ENCODE measurements at regions not wholly inside any gene's neighbourhood (a gene's known extent, or its start where the extent isn't known, plus 50 kb on each side); places are given as distances from the start of the nearest gene placed in this dataset.

- no peak for DNase-seq
Observed at GRCh38 chr3:110789315-110789714, 282.3 kb upstream of the NECTIN3 start.

GRCh38 chr3:110790631-110791030, 281.0 kb upstream of the NECTIN3 start:
- no peak for DNase-seq

GRCh38 chr3:110791995-110792686, 279.5 kb upstream of the NECTIN3 start:
- DNase-seq = no peak

- no peak for DNase-seq
Observed at GRCh38 chr3:110793611-110794010, 278.0 kb upstream of the NECTIN3 start.

- DNase-seq = no peak
Observed at GRCh38 chr3:110795163-110795562, 276.5 kb upstream of the NECTIN3 start.

- DNase-seq = no peak
Observed at GRCh38 chr3:110799271-110799670, 272.3 kb upstream of the NECTIN3 start.

DNA sequence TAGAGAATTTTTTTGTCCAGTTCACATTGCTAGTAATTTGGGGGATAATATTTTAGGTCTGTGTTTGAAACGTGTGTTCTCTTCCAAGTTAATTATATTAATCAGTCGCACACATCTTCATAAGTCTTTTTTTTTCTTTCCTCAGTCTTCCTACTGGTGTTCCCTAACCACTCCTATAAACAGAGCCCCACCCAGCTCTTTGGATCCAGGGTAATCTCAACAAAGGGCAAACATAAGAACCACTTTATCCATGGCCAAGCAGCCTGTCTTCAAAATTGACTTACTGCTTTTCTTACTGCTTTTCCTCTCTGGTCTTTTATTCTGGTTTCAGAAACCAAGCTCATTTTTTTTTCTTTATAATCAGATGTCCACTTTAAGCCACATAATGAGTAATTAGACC, 266.8 kb upstream of the NECTIN3 start:
- DNase-seq = no peak

- DNase-seq = no peak
Observed at GRCh38 chr3:110806924-110807323, 264.7 kb upstream of the NECTIN3 start.

DNA sequence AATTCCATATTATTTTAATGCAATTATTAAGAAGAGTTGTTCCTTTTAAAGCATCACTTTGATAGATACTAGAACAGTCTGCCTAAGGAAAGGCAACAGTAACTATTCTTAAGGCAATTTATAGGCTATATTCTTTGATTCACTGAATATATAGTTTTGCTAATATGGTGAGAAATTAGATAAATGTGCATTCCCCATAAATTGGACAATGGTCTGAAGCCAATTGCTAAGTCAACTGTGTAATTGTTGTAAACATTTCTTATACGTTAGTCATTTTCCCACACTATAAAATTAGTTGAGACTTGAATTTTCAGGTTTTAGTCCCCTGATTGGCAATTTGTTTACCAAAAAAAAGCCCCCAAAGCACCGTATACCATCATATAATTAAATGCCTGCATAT, 263.0 kb upstream of the NECTIN3 start:
- DNase-seq = no peak

- no peak for DNase-seq
Observed at GRCh38 chr3:110810356-110810755, 261.3 kb upstream of the NECTIN3 start.

GRCh38 chr3:110811050-110811449, 260.6 kb upstream of the NECTIN3 start:
- no peak for DNase-seq

DNA sequence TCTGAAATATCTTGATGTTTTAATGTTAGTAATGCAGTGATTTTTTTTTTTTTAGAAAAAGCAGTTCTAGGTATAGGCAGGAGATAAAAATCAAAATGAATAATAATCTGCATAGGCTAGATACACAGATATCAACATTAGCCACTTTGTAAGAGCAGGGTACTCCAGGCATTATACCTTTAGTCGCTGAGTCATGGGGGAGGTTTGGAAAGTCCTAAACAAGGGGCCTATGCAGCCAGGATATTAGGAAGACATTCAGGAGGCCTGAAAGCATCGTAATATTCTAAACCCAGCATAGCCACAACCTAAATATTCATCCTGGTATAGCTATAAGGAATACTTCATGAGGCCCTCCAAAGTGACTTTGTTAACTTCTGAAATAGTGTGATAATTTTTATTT, 258.1 kb upstream of the NECTIN3 start:
- DNase-seq = no peak

GRCh38 chr3:110814170-110815007, 257.2 kb upstream of the NECTIN3 start:
- DNase-seq = no peak

GRCh38 chr3:110815008-110815583, 256.5 kb upstream of the NECTIN3 start:
- no peak for DNase-seq

GRCh38 chr3:110816008-110816407, 255.6 kb upstream of the NECTIN3 start:
- DNase-seq = no peak

GRCh38 chr3:110821586-110821985, 250.0 kb upstream of the NECTIN3 start:
- no peak for DNase-seq

DNA sequence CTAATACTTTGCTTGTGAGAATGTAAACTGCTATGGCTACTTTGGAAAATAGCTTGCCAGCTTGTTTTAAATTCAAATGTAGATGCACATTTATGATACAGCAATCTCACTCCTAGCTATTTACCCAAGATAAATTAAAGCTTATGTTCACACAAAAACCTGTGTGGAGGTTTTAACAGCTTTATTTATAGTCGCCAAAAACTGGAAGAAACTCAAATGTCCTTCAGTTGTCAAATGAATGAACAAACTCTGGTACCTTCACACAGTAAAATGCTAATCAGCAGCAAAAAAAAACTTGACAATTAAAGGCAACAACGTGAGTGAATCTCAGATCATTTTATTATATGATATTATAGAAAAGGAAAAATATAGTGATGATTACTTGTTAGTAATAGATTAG, 248.6 kb upstream of the NECTIN3 start:
- DNase-seq = no peak

GRCh38 chr3:110846971-110847370, 224.6 kb upstream of the NECTIN3 start:
- no peak for DNase-seq

DNA sequence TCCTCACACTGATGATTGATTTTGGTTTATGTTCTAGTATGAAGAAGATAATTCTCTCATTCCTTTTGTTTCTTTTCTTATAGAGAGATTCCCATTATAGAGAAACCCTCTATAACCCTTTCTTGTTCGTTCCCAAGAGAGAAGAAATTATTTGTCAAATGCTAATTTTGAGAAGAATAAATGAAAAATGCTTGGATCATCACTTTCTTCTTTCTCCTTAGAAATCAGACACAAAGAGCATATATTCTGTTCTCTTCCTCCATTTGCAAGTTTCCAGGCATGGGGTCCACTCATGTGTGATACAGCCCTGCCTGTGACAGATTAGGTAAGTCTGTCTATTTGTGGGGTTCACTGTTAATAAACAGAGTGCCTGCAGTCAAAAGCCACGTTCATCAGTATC, 222.6 kb upstream of the NECTIN3 start:
- DNase-seq = no peak

DNA sequence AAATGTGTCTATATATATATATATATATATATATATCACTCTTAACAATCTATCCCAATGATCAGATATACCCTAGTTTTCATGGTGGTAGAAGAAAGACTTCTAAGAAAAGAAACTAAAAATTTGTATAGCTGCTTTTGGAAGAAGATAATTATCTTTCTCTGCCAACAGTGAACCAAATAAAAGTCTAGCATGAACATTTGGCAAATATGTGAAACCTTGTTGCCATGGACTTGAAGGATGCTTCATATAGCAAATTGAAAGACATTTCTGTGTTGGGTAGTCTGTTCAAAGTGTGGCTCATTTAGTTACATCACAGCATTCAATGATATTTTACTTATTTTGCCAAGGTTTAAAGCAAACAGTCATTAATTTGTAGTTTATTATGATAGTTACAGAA, 219.9 kb upstream of the NECTIN3 start:
- no peak for DNase-seq

DNA sequence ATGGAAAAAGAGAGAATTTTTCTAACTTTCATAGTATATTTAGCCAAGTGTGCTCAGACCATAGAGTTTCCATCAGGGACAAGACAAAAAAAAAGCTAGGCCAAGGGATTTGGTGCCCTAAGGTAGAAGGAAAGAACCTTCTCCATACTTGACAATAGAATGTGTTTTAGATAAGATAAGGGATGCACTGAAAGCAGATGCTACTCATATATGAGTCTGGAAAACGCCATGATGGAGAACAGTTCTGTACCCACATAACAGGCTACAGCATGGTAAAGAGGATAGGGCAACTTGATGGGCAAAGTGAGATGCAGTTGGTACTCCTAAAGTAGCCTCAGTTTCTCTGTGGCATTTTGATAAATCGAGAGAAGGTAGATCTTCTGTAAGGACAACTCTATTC, 216.4 kb upstream of the NECTIN3 start:
- DNase-seq = no peak

DNA sequence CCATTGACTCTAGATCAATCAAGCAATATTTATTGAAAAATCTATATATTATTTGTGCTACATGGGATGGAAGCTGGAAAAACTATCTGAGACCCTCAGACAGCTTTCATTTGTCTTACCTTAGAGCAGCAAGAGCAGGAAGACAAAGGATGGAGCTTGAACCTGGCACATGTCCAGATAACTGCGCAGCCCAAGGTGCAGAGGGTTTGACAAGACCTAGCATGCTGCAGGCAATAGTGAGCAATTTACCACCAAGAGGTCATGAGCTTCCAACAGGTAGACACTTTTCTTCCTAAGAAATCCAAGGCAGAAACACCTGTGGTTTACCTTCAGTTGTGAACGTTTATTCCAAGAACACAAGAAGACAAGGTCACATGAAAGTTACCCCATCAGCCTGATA, 214.7 kb upstream of the NECTIN3 start:
- DNase-seq = no peak

GRCh38 chr3:110858549-110858948, 213.1 kb upstream of the NECTIN3 start:
- DNase-seq = no peak

DNA sequence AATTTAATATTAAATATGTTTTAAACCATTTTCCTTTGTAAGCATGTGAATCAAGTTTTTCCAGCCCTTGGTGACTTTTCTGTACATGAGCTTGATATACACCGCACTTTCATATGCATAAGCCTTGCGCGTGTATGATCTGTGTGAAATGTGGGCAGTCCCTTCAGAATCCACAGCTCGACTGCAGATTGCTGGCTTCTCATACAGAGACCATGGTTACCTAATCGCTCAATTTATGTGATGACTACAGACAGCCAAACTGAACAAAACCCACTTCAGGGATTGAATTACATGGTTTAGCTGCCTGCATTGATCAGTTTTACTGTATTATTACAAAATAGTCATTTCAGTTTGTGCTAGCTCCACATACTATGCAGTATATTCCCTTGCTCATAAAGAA, 212.3 kb upstream of the NECTIN3 start:
- DNase-seq = no peak
